ENCODE measurements at regions not wholly inside any gene's neighbourhood (a gene's known extent, or its start where the extent isn't known, plus 50 kb on each side); places are given as distances from the start of the nearest gene placed in this dataset.

GRCh38 chr13:46968450-46968849, 71.6 kb upstream of the HTR2A start:
- DNase-seq (ENCODE audit: low spot score) = no peak

DNA sequence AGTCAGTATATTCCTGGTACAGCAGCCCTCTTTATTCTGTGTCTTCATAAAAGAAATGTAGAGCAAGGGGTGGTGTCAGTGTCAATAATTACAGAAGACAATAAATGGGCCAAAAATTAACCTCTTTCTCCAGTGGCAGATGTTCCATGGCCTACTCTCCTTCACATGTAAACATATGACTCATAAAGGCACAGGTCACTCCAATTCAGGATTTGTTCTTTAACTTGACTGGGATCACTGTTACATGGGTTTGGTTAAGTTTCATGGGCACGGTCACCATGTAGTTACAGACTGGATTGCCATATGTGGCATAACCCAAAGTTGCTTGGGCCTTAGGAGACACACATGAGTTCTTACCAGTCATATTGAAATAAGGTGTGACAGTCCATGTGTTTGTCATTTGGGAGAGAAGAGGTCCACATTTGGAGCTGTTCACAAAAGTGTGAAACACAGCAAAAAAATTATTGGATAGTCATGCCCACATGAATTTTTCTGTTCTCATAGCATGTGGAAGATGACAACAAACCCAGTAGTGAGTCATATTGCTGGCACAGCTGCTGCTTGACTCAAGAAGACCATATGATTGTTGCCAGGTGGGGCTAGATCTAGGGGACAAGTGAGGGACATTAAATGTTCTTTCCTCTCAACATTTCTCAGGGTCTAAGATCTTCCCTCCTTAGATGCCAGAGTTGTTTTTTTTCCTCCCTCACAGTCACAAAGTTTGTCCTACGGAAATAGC, 68.1 kb upstream of the HTR2A start:
- peak; percentile 54 for DNase-seq (ENCODE audit: low spot score)

DNA sequence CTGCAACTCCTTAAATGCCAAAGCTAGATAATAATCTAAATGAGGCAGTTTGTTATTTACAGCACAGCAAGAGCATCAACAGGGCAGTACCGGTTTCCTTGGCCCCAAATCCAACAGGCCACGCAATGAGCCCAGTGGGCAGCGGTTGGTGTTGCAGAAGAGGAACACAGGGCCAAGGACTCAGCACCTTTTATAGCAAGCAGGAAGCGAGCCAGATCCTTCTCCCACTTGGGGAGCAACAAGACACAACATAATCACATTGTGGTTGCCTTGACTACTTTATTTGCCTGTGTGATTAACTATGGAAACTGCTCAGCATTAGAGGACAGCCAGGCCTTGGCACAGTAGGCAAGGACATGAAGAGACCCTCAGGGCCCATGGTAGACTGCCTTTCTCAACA, 67.1 kb upstream of the HTR2A start:
- no peak for DNase-seq (ENCODE audit: low spot score)

DNA sequence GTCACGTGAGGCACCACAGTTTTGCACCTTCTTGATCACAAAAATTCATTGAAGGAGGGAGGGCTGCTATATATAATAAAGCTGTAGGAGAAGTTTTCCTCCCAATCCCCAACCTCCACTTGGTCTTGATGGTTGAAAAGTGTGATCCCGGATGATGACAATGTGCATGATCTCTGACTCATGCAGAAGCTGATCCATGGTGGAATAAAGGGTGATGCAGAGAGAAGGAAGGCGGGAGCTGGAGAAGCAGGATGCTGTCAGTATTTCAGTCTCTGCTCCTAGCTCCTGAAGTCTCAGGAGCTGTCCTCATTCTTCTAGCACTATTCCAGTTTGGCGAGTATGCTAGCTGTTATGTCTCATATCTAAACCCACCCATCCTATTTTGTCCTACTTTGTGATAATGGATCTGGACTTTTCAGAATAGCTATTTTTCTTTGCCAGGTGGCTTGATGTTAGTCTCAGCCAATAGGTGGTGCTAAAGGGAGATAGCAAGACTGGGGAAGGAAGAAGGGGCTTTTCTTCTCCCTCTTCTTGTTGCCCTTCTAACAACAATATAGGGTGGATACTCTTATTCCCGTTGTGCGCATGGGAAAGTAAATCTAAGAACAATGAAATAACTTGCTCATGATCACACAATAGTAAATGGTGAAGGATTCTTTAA, 65.6 kb upstream of the HTR2A start:
- DNase-seq (ENCODE audit: low spot score) = peak; percentile 35

- DNase-seq (ENCODE audit: low spot score) = peak; percentile 89
Observed at GRCh38 chr13:46961719-46962118, 64.9 kb upstream of the HTR2A start.

- no peak for DNase-seq (ENCODE audit: low spot score)
Observed at GRCh38 chr13:46953941-46954340, 57.1 kb upstream of the HTR2A start.

GRCh38 chr13:46953331-46953730, 56.5 kb upstream of the HTR2A start:
- DNase-seq (ENCODE audit: low spot score) = no peak

- DNase-seq (ENCODE audit: low spot score) = no peak
Observed at GRCh38 chr13:46951516-46951915, 54.7 kb upstream of the HTR2A start.

DNA sequence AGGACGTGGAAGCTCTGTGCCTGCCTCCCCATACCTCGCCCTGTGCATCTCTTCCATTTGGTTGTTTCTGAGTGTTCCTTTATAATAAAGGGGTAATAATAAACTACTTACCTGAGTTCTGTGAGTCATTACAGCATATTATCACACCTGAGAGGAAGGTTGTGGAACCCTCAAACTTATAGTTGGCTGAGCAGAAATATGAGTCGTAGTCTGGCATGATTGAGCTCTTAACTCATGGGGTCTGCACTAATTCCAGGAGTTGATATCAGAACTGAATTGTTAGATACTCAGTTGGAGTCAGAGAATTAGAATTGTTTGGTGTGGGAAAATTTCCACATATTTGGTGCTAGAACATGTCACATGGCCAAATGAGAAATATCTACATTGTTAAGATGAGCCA, 52.4 kb upstream of the HTR2A start:
- DNase-seq (ENCODE audit: low spot score) = no peak

GRCh38 chr13:46948338-46948737, 51.5 kb upstream of the HTR2A start:
- DNase-seq (ENCODE audit: low spot score) = no peak

DNA sequence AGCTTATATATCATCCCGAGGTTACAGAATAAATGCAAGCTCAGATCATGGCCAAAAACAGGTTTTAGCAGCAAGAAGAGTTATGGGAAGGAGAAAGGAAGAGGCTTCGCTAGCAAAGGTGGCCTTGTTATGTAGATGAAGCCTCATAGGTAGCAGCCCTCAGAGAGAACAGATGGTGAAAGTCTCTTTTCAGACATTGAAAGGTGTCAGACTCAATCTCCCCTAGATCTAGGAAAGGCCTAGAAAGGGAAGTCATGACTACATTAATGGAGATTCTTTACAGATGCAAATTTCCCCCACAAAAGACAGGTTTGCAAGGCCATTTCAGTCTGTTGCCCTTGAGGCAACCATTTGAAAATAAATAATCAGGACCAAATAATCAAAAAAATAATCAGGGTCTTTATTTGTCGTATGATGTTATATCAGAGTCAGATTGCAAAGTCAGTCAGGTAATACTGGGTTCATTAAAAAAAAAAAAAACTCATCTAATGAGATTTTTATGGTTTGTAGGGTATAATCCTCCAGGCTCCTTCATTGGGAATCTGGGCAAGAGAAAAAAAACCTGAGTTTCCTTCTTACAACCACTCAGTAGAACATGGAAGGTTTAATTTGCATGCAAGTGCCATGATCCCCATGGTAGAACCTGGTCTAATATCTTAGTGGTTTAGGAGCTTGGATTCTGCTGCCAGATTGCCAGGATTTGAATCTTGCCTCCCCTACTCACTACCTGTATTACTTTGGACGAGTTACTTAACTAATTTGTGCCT, 50.8 kb upstream of the HTR2A start:
- no peak for DNase-seq (ENCODE audit: low spot score)
